Natural killer cell (primary cell): ENCODE measurements at regions not wholly inside any gene's neighbourhood (a gene's known extent, or its start where the extent isn't known, plus 50 kb on each side); places are given as distances from the start of the nearest gene placed in this dataset.
"Not testable (repeated sequence)": the region's sequence is repeated elsewhere in the genome, so short reads cannot be mapped to it uniquely, and the experiment has no call there.

Experiments
- ATAC-seq, 3 donors: fragments of 150-1000 bp in 2 of 3; fragments of 200-7000 bp in 1 of 3; cut with Tn5 transposase; 1 replicate in 1 of 3; 2 replicates in 2 of 3; pipeline ENCODE4 v1.10.0; 2021; ENCODE audit warnings: mild to moderate bottlenecking in 2 of 3, moderate library complexity in 2 of 3
- DNase-seq, 2 donors: peaks; one replicate each; pipeline versions ENCODE4 v3.0.0 to v3.0.0-alpha.2; 2013 to 2021; ENCODE audit warnings: mixed read lengths in 1 of 2
- H3K27ac ChIP-seq: one replicate; pipeline ENCODE4 v1.5.1; 2013; ENCODE audit warnings: mild to moderate bottlenecking, low read length
- H3K27me3 ChIP-seq: one replicate; pipeline ENCODE4 v1.6.1; 2013; ENCODE audit warnings: low read length; ENCODE audit not compliant: control insufficient read depth, insufficient read depth
- H3K36me3 ChIP-seq: one replicate; pipeline ENCODE4 v1.6.1; 2013; ENCODE audit warnings: low read length; ENCODE audit not compliant: control insufficient read depth, insufficient read depth
- H3K4me1 ChIP-seq: one replicate; pipeline ENCODE4 v1.6.1; 2013; ENCODE audit warnings: low read length; ENCODE audit not compliant: control insufficient read depth, insufficient read depth
- H3K4me3 ChIP-seq: one replicate; pipeline ENCODE4 v1.5.1; 2013; ENCODE audit warnings: low read length
- H3K9me3 ChIP-seq: one replicate; pipeline ENCODE4 v1.6.1; 2013; ENCODE audit warnings: low read length; ENCODE audit not compliant: control insufficient read depth, insufficient read depth
- H3K27ac Mint-ChIP-seq, 2 donors: one replicate each; pipeline ENCODE4 v1.8.0; 2022; ENCODE audit warnings: mild to moderate bottlenecking in 2 of 2, mixed read lengths in 2 of 2, moderate library complexity in 1 of 2
- H3K27me3 Mint-ChIP-seq, 2 donors: one replicate each; pipeline ENCODE4 v1.8.0; 2022; ENCODE audit warnings: low read depth in 2 of 2, mixed read lengths in 2 of 2
- H3K36me3 Mint-ChIP-seq: one replicate; pipeline ENCODE4 v1.8.0; 2022; ENCODE audit warnings: mixed read lengths
- H3K4me1 Mint-ChIP-seq, 2 donors: one replicate each; pipeline ENCODE4 v1.8.0; 2022; ENCODE audit warnings: mixed read lengths in 2 of 2
- H3K4me3 Mint-ChIP-seq: one replicate; pipeline ENCODE4 v1.8.0; 2022; ENCODE audit warnings: mild to moderate bottlenecking, moderate library complexity, mixed read lengths
- H3K9me3 Mint-ChIP-seq, 2 donors: one replicate each; pipeline ENCODE4 v1.8.0; 2022; ENCODE audit warnings: mixed read lengths in 2 of 2
- WGBS: methylation state at CpG from one replicate; pipeline ENCODE4 v1.1.7; 2013; ENCODE audit warnings: missing lambda C conversion rate; ENCODE audit not compliant: insufficient coverage; 5-methylcytosine and 5-hydroxymethylcytosine counted together
- intact Hi-C: fragments of 100-400 bp; cut with micrococcal nuclease; formaldehyde crosslinking; loops from one replicate; pipeline ENCODE4 v1.14.2; 2022
- TF ChIP-seq, protein P1 (sequence below): fragments of 200-600 bp; IDR thresholded peaks from one replicate; pipeline ENCODE4 v1.8.0; 2022; ENCODE audit warnings: antibody characterized with exemption

DNA sequence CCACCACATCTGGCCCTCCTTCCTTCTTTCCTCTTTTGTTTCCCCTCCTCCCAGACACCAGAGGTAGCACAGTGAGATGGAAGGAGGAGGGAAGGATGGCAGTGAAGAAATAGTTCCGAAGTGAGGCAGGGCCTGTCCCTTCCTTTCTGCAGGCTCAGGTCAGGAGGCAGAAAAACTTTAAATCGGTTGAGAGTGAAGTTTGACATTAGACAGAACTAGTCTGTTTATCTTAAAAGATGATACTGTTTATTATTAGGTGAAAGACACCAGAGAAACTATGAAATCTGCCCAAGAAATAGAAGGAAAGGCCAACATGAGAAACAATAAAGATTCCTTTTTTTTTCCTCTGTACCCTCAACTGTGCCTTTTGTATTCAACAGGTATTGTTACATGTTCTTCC lies 670.3 kb downstream of the UTRN start:
- Histone ChIP-seq H3K27me3 (no peaks in the 10 kb centered on the region), H3K4me3 (no peak overlapping the region), H3K36me3 (no peaks in the 10 kb centered on the region), H3K27ac (no peak overlapping the region), H3K9me3 (no peaks in the 10 kb centered on the region), H3K4me1 (no peaks in the 10 kb centered on the region)
- TF ChIP-seq, protein P1, sequence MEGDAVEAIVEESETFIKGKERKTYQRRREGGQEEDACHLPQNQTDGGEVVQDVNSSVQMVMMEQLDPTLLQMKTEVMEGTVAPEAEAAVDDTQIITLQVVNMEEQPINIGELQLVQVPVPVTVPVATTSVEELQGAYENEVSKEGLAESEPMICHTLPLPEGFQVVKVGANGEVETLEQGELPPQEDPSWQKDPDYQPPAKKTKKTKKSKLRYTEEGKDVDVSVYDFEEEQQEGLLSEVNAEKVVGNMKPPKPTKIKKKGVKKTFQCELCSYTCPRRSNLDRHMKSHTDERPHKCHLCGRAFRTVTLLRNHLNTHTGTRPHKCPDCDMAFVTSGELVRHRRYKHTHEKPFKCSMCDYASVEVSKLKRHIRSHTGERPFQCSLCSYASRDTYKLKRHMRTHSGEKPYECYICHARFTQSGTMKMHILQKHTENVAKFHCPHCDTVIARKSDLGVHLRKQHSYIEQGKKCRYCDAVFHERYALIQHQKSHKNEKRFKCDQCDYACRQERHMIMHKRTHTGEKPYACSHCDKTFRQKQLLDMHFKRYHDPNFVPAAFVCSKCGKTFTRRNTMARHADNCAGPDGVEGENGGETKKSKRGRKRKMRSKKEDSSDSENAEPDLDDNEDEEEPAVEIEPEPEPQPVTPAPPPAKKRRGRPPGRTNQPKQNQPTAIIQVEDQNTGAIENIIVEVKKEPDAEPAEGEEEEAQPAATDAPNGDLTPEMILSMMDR: no peak
- H3K9me3 Mint-ChIP-seq: no peaks in the 10 kb centered on the region
- H3K27me3 Mint-ChIP-seq: peaks cover 10 to 11% of the 10 kb centered on the region in 2 donors
- 43% methylated on average over 2 of the region's 2 CpGs for WGBS
- H3K27ac Mint-ChIP-seq: no peak overlapping the region
- no peak for ATAC-seq
- H3K36me3 Mint-ChIP-seq: no peaks in the 10 kb centered on the region
- intact Hi-C loops: no loop called here
- no peak for DNase-seq
- no peak overlapping the region for H3K4me3 Mint-ChIP-seq
- H3K4me1 Mint-ChIP-seq: no peaks in the 10 kb centered on the region

DNA sequence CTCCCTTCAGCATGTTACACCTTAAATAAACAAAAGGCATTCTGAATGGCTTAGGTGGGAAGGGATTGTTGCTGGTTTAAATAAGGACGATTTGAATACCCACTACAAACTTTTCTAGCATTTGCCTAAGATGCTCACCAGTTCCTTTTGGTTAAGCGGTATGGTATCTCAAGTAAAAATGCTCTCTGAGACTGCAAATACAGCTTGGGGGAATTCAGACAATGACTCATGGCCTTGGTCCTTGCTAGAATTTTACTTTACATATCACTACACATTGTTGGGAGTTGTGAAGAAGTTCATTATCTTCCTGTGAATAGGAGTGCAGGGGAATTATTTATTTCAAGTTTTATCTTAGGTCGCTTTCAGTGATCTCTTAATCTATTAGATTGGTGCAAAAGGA lies 670.7 kb downstream of the UTRN start:
- Mint-ChIP-seq H3K4me1 (no peaks in the 10 kb centered on the region), H3K9me3 (no peaks in the 10 kb centered on the region), H3K36me3 (no peaks in the 10 kb centered on the region), H3K27me3 (peaks cover 10 to 11% of the 10 kb centered on the region in 2 donors), H3K27ac (no peak overlapping the region), H3K4me3 (no peak overlapping the region)
- H3K9me3 ChIP-seq: no peaks in the 10 kb centered on the region
- no peaks in the 10 kb centered on the region for H3K4me1 ChIP-seq
- no peak overlapping the region for H3K27ac ChIP-seq
- DNase-seq: no peak
- H3K36me3 ChIP-seq: no peaks in the 10 kb centered on the region
- H3K27me3 ChIP-seq: no peaks in the 10 kb centered on the region
- 77% methylated on average over 3 of the region's 3 CpGs for WGBS
- H3K4me3 ChIP-seq: no peak overlapping the region
- no peak for ATAC-seq
- TF ChIP-seq, protein P1: no peak
- intact Hi-C loops: no loop called here

DNA sequence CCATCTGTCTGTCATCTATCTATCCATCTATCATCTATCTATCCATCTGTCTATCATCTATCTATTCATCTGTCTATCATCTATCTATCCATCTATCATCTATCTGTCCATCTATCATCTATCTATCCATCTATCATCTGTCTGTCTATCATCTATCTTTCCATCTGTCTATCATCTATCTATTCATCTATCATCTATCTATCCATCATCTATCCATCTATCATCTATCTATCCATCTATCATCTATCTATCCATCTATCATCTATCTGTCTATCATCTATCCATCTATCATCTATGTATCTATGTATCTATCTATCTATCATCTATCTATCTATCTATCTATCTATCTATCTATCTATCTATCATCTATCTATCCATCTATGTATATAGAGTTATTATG lies 671.6 kb downstream of the UTRN start:
- H3K4me3 Mint-ChIP-seq, H3K9me3 Mint-ChIP-seq, DNase-seq, H3K4me1 Mint-ChIP-seq, H3K27ac ChIP-seq, H3K4me1 ChIP-seq, H3K27me3 ChIP-seq, ATAC-seq, H3K9me3 ChIP-seq, H3K36me3 ChIP-seq, H3K27ac Mint-ChIP-seq, intact Hi-C loops, H3K36me3 Mint-ChIP-seq, H3K4me3 ChIP-seq: not testable (repeated sequence)
- H3K27me3 Mint-ChIP-seq: peaks cover 11 to 15% of the 10 kb centered on the region in 2 donors

DNA sequence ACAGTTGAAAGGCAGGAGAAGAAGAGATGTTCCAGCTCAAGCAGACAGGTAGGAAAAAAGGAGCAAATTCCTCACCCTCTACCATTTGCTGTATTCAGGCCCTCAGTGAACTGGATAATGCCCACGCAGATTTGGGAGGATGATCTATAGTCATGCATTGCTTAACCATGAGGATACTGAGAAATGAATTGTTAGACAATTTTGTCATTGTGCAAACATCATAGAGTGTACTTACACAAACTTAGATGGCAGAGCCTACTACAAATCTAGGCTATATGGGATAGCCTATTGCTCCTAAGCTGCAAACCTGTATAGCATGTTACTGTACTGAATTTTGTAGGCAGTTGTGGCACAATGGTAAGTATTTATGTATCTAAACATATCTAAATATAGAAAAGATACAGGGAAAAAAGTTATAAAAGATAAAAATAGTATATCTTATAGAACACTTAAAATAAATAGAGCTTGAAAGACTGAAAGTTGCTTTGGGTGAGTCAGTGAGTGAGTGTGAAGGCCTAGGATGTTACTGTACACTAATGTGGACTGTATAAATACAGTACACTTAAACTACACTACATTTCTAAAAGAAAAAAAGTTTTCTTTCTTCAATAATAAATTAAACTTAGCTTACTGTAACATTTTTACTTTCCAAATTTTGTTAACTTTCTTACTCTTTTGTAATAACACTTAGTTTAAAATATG lies 672.3 kb downstream of the UTRN start:
- WGBS: 100% methylated on average over 1 of the region's 1 CpG
- Histone ChIP-seq H3K27me3 (no peaks in the 10 kb centered on the region), H3K36me3 (no peaks in the 10 kb centered on the region), H3K27ac (no peak overlapping the region), H3K4me3 (no peak overlapping the region), H3K9me3 (no peaks in the 10 kb centered on the region), H3K4me1 (no peaks in the 10 kb centered on the region)
- TF ChIP-seq, protein P1: no peak
- intact Hi-C loops: no loop called here
- H3K4me1 Mint-ChIP-seq: no peaks in the 10 kb centered on the region
- H3K27ac Mint-ChIP-seq: no peak overlapping the region
- H3K4me3 Mint-ChIP-seq: no peak overlapping the region
- DNase-seq (no peak), ATAC-seq (no peak)
- no peaks in the 10 kb centered on the region for H3K9me3 Mint-ChIP-seq
- peaks cover 8 to 20% of the 10 kb centered on the region in 2 donors for H3K27me3 Mint-ChIP-seq
- no peaks in the 10 kb centered on the region for H3K36me3 Mint-ChIP-seq
